Astrocyte (in vitro differentiated cells and primary cell): ENCODE measurements at regions not wholly inside any gene's neighbourhood (a gene's known extent, or its start where the extent isn't known, plus 50 kb on each side); places are given as distances from the start of the nearest gene placed in this dataset.

Experiments used
- DNase-seq: peaks from one replicate; pipeline ENCODE4 v3.0.0-alpha.2; 2010; ENCODE audit warnings: low read depth
- FAIRE-seq: peaks from 2 replicates; lab custom pipeline; 2011; peaks lifted over from hg19 to GRCh38; lab: Jason Lieb, UNC
- H2AFZ ChIP-seq: 2 replicates; pipeline ENCODE4 v1.6.0; 2012; ENCODE audit warnings: low read depth, low read length, inconsistent platforms
- H3K27ac ChIP-seq: 2 replicates; pipeline ENCODE4 v1.5.1; 2011; ENCODE audit warnings: low read depth, low read length, inconsistent platforms
- H3K27me3 ChIP-seq: 2 replicates; pipeline ENCODE4 v1.6.0; 2011; ENCODE audit warnings: low read length, inconsistent platforms; ENCODE audit not compliant: insufficient read depth
- H3K36me3 ChIP-seq: 2 replicates; pipeline ENCODE4 v1.5.1; 2011; ENCODE audit warnings: low read length, inconsistent platforms; ENCODE audit not compliant: insufficient read depth
- H3K4me1 ChIP-seq: 2 replicates; pipeline ENCODE4 v1.5.1; 2011; ENCODE audit warnings: low read length, inconsistent platforms; ENCODE audit not compliant: insufficient read depth
- H3K4me2 ChIP-seq: 2 replicates; pipeline ENCODE4 v1.6.0; 2012; ENCODE audit warnings: low read length, inconsistent platforms
- H3K4me3 ChIP-seq: 2 replicates; pipeline ENCODE4 v1.5.1; 2011; ENCODE audit warnings: low read depth, mild to moderate bottlenecking, low read length, inconsistent platforms; ENCODE audit not compliant: insufficient read depth
- H3K79me2 ChIP-seq: 2 replicates; pipeline ENCODE4 v1.6.0; 2012; ENCODE audit warnings: mild to moderate bottlenecking, low read length, inconsistent platforms; ENCODE audit not compliant: insufficient read depth
- H3K9ac ChIP-seq: 2 replicates; pipeline ENCODE4 v1.6.0; 2012; ENCODE audit warnings: mild to moderate bottlenecking, low read length, inconsistent platforms
- H3K9me3 ChIP-seq: 2 replicates; pipeline ENCODE4 v1.5.1; 2012; ENCODE audit warnings: low read depth, mild to moderate bottlenecking, low read length, inconsistent platforms; ENCODE audit not compliant: insufficient read depth
- H4K20me1 ChIP-seq: 2 replicates; pipeline ENCODE4 v1.6.0; 2012; ENCODE audit warnings: low read length, inconsistent platforms; ENCODE audit not compliant: insufficient read depth
- H3K27ac Mint-ChIP-seq: one replicate; pipeline ENCODE4 v1.8.0; 2021; ENCODE audit warnings: mild to moderate bottlenecking, mixed read lengths; ENCODE audit not compliant: unreplicated experiment
- H3K27me3 Mint-ChIP-seq: one replicate; pipeline ENCODE4 v1.8.0; 2021; ENCODE audit warnings: low read depth, mixed read lengths; ENCODE audit not compliant: unreplicated experiment
- H3K36me3 Mint-ChIP-seq: one replicate; pipeline ENCODE4 v1.8.0; 2021; ENCODE audit warnings: low read depth, mixed read lengths; ENCODE audit not compliant: unreplicated experiment
- H3K4me1 Mint-ChIP-seq: one replicate; pipeline ENCODE4 v1.8.0; 2021; ENCODE audit warnings: low read depth, mixed read lengths; ENCODE audit not compliant: unreplicated experiment
- H3K4me3 Mint-ChIP-seq: one replicate; pipeline ENCODE4 v1.8.0; 2021; ENCODE audit warnings: mild to moderate bottlenecking, moderate library complexity, mixed read lengths; ENCODE audit not compliant: unreplicated experiment
- H3K9me3 Mint-ChIP-seq: one replicate; pipeline ENCODE4 v1.8.0; 2021; ENCODE audit warnings: mild to moderate bottlenecking, mixed read lengths; ENCODE audit not compliant: unreplicated experiment
- CTCF ChIP-seq: IDR thresholded peaks from 2 replicates; pipeline ENCODE4 v1.5.1; 2011; ENCODE audit warnings: low read depth, mild to moderate bottlenecking, inconsistent platforms, low read length, moderate library complexity; ENCODE audit not compliant: insufficient read depth
- EZH2 ChIP-seq: IDR thresholded peaks from 2 replicates; pipeline ENCODE4 v1.6.1; 2012; ENCODE audit warnings: mild to moderate bottlenecking, low read length, inconsistent platforms; ENCODE audit not compliant: insufficient read depth

DNA sequence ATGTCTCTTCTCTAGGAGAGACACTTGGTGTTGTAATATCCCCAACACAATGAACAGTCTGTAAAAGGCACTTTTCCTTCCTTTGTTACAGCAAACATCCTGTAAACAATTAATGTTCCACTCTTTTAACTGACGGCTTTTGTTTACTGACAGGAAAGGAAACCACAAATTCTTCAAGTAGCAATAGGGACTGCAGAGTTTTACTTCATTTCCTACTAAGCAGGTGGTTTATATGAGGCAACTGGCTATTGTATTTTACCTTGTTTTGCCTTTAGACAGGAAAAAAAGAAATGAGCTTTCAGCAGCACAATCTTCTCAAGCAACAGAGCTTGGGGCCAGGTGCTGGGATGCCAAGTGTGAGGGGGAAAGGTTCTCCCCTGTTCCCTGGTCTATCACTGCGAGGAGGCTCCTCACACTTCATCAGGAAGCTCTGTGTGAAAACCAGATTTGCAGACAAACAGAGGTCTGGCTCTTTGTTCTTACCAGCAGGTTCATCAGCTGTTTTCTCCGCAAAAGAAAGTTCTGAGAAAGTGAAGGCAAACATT lies 51.2 kb downstream of the SIPA1L2 start:
- H3K4me3 ChIP-seq: no peak overlapping the region
- no peaks in the 10 kb centered on the region for H4K20me1 ChIP-seq
- H3K27ac ChIP-seq: no peak overlapping the region
- H3K79me2 ChIP-seq: peaks cover 2% of the 10 kb centered on the region
- Mint-ChIP-seq H3K4me1 (peaks cover 16% of the 10 kb centered on the region), H3K9me3 (no peaks in the 10 kb centered on the region), H3K27me3 (no peaks in the 10 kb centered on the region), H3K4me3 (no peak overlapping the region), H3K36me3 (peaks cover 4% of the 10 kb centered on the region), H3K27ac (no peak overlapping the region)
- no peak overlapping the region for H3K4me2 ChIP-seq
- no peaks in the 10 kb centered on the region for H3K27me3 ChIP-seq
- no peaks in the 10 kb centered on the region for H3K36me3 ChIP-seq
- H2AFZ ChIP-seq: no peak overlapping the region
- no peak for FAIRE-seq
- no peaks in the 10 kb centered on the region for H3K4me1 ChIP-seq
- H3K9ac ChIP-seq: no peak overlapping the region
- no peak for DNase-seq
- H3K9me3 ChIP-seq: no peaks in the 10 kb centered on the region
- TF ChIP-seq EZH2: no peak
- no peak for TF ChIP-seq CTCF

DNA sequence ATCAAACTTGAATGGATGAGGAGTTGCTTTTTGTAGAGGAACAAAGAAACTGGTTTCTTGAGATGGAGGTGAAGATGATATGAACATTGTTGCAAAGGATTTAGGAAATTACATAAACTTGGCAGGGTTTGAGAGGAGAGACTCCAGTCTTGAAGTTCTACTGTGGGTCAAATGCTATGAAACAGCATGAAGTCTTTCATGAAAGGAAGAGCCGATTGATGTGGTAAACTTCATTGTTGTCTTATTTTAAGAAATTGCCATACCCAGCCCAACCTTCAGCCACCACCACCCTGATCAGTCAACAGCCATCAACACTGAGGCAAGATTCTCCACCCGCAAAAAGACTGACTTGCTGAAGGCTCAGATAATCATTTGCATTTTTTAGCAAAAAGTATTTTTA lies 52.2 kb downstream of the SIPA1L2 start:
- DNase-seq (no peak), FAIRE-seq (no peak)
- H3K4me3 Mint-ChIP-seq: no peak overlapping the region
- H3K4me1 ChIP-seq: no peaks in the 10 kb centered on the region
- H3K27ac ChIP-seq: no peak overlapping the region
- H3K4me3 ChIP-seq: no peak overlapping the region
- TF ChIP-seq EZH2: no peak
- TF ChIP-seq CTCF: no peak
- H3K4me1 Mint-ChIP-seq: peaks cover 16% of the 10 kb centered on the region
- no peak overlapping the region for H3K4me2 ChIP-seq
- H3K9ac ChIP-seq: no peak overlapping the region
- no peak overlapping the region for H3K27ac Mint-ChIP-seq
- no peaks in the 10 kb centered on the region for H3K27me3 Mint-ChIP-seq
- no peak overlapping the region for H2AFZ ChIP-seq
- no peaks in the 10 kb centered on the region for H3K9me3 Mint-ChIP-seq
- no peaks in the 10 kb centered on the region for H3K9me3 ChIP-seq
- peaks cover 4% of the 10 kb centered on the region for H3K36me3 Mint-ChIP-seq
- H3K27me3 ChIP-seq: no peaks in the 10 kb centered on the region
- no peaks in the 10 kb centered on the region for H3K36me3 ChIP-seq
- peaks cover 2% of the 10 kb centered on the region for H3K79me2 ChIP-seq
- H4K20me1 ChIP-seq: no peaks in the 10 kb centered on the region

GRCh38 chr1:232576537-232576936 lies 53.4 kb downstream of the SIPA1L2 start:
- no peaks in the 10 kb centered on the region for H3K36me3 ChIP-seq
- DNase-seq (no peak), FAIRE-seq (no peak)
- Mint-ChIP-seq H3K36me3 (peaks cover 4% of the 10 kb centered on the region), H3K9me3 (no peaks in the 10 kb centered on the region), H3K4me3 (no peak overlapping the region), H3K27me3 (no peaks in the 10 kb centered on the region), H3K27ac (no peak overlapping the region), H3K4me1 (peaks cover 16% of the 10 kb centered on the region)
- no peak overlapping the region for H3K27ac ChIP-seq
- H2AFZ ChIP-seq: no peak overlapping the region
- H3K27me3 ChIP-seq: no peaks in the 10 kb centered on the region
- H3K79me2 ChIP-seq: peaks cover 2% of the 10 kb centered on the region
- TF ChIP-seq EZH2 (no peak), CTCF (no peak)
- H3K4me3 ChIP-seq: no peak overlapping the region
- H3K4me2 ChIP-seq: no peak overlapping the region
- no peak overlapping the region for H3K9ac ChIP-seq
- no peaks in the 10 kb centered on the region for H3K4me1 ChIP-seq
- no peaks in the 10 kb centered on the region for H3K9me3 ChIP-seq
- no peaks in the 10 kb centered on the region for H4K20me1 ChIP-seq
